ENCODE measurements at regions not wholly inside any gene's neighbourhood (a gene's known extent, or its start where the extent isn't known, plus 50 kb on each side); places are given as distances from the start of the nearest gene placed in this dataset.
"Not testable (repeated sequence)": the region's sequence is repeated elsewhere in the genome, so short reads cannot be mapped to it uniquely, and the experiment has no call there.

DNA sequence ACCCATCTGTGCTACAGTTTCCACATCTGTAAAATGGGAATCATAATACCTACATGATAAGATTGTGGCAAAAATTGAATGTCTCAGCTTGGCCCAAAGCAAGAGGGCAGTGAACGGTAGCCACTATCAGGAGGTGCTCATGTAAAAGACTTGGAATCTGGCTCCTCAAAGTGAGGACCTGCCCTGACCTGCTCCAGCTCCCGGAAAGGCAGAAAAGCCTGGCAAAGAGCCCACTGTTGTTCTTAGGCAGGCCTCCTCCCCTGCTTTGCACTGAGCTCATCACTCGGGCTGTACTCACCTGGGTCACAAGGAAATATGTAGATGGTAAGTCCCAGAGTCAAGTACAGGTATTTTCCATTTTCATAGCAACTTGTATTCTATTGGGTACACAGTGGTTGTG lies 250.7 kb upstream of the TBL1XR1 start:
- Histone ChIP-seq H3K4me1 (ENCODE audit: control insufficient read depth in 2 of 2, insufficient read depth in 2 of 2, low read length in 2 of 2) (peaks cover 14 to 30% of the 10 kb centered on the region in 2 donors), H3K27ac (ENCODE audit: low read depth in 2 of 2, low read length in 2 of 2) (peak overlapping the region; percentile 63 to 82), H3K36me3 (ENCODE audit: control insufficient read depth in 2 of 2, insufficient read depth in 2 of 2, low read length in 2 of 2) (no peaks in the 10 kb centered on the region), H3K4me3 (ENCODE audit: low read length in 2 of 2) (no peak overlapping the region), H3K9me3 (ENCODE audit: control insufficient read depth in 2 of 2, low read length in 2 of 2) (no peaks in the 10 kb centered on the region), H3K9ac (ENCODE audit: low read depth in 1 of 2, low read length in 2 of 2) (peak overlapping the region in 1 of 2 donors; percentile 1), H3K27me3 (ENCODE audit: control insufficient read depth in 2 of 2, insufficient read depth in 2 of 2, low read length in 2 of 2) (no peaks in the 10 kb centered on the region)

DNA sequence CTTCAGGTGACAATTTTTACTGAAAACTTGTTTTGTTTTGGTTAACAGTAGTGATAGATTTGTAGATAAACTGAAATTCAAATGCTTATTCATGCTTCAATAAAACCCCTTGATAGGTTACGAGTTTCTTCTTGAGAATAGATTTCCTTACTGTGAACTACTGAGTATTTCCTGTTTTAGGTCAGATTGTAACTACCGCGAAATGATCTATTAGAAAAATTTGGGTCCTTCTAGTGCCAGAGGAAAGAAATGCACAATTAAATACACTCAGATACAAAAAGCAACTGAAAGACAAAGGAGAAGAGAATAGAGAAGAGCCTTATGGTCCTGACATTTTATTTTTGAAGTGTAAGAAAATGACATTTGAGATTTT lies 251.7 kb upstream of the TBL1XR1 start:
- Histone ChIP-seq H3K4me3 (ENCODE audit: low read length in 2 of 2) (no peak overlapping the region), H3K36me3 (ENCODE audit: control insufficient read depth in 2 of 2, insufficient read depth in 2 of 2, low read length in 2 of 2) (no peaks in the 10 kb centered on the region), H3K9ac (ENCODE audit: low read depth in 1 of 2, low read length in 2 of 2) (peak overlapping the region in 1 of 2 donors; percentile 4), H3K27me3 (ENCODE audit: control insufficient read depth in 2 of 2, insufficient read depth in 2 of 2, low read length in 2 of 2) (no peaks in the 10 kb centered on the region), H3K27ac (ENCODE audit: low read depth in 2 of 2, low read length in 2 of 2) (peak overlapping the region; percentile 12 to 38), H3K4me1 (ENCODE audit: control insufficient read depth in 2 of 2, insufficient read depth in 2 of 2, low read length in 2 of 2) (peaks cover 14 to 27% of the 10 kb centered on the region in 2 donors), H3K9me3 (ENCODE audit: control insufficient read depth in 2 of 2, low read length in 2 of 2) (no peaks in the 10 kb centered on the region)

DNA sequence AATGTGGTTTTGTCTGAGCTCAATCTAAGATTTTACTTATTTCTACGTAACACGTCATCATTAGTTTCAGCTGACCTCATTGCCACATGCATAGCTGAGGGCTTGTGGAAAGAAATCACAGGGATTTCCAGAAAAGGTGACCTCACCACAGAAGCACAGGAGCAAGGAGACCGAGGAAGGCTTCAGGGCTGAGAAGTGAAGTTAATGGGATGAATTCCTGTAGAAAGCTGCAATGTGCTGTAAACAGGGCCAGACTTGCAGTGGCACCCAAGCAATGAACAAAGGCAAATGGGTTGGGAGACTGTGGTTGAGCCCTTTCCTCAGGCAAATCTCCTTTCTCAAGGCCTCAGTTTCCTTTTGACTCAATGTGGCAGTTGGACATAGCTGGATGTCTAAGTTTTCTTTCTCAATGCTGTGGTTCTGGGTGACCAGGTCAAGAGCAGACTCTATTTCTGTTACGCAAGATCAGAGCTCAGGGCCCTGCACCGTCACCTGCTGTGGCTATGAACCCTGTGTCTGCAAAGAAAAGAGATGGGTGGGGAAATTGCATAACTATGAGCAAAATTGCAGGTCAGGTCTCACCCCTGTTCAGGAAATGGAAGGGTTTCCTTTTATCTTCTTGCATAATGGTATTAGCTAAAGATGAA lies 252.2 kb upstream of the TBL1XR1 start:
- Histone ChIP-seq H3K9me3 (ENCODE audit: control insufficient read depth in 2 of 2, low read length in 2 of 2) (no peaks in the 10 kb centered on the region), H3K9ac (ENCODE audit: low read depth in 1 of 2, low read length in 2 of 2) (peak overlapping the region in 1 of 2 donors; percentile 4), H3K4me3 (ENCODE audit: low read length in 2 of 2) (no peak overlapping the region), H3K27me3 (ENCODE audit: control insufficient read depth in 2 of 2, insufficient read depth in 2 of 2, low read length in 2 of 2) (no peaks in the 10 kb centered on the region), H3K36me3 (ENCODE audit: control insufficient read depth in 2 of 2, insufficient read depth in 2 of 2, low read length in 2 of 2) (no peaks in the 10 kb centered on the region), H3K27ac (ENCODE audit: low read depth in 2 of 2, low read length in 2 of 2) (peak overlapping the region in 1 of 2 donors; percentile 38), H3K4me1 (ENCODE audit: control insufficient read depth in 2 of 2, insufficient read depth in 2 of 2, low read length in 2 of 2) (peaks cover 14 to 27% of the 10 kb centered on the region in 2 donors)

DNA sequence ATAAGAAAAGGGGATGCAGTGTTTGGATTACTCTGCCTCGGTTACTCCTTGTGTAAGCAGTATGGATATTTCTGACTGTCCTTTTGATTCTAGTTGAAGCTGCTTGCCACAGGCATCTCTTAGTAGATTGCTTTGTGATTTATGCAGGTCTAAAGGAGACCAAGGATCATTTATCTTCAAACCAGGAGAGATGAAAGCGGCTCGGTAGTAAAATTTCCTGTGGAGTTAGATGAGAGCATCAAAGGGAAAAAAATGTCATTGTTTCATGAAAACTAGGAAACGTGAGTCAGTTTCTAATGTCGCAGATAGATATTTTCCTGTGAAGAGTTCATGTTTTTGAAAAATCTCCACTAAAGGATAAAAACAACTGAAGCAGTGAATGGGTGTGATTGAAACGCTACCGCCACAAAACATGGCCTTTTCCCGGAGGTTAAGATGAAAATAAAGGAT lies 254.0 kb upstream of the TBL1XR1 start:
- Histone ChIP-seq H3K36me3 (ENCODE audit: control insufficient read depth in 2 of 2, insufficient read depth in 2 of 2, low read length in 2 of 2) (no peaks in the 10 kb centered on the region), H3K27me3 (ENCODE audit: control insufficient read depth in 2 of 2, insufficient read depth in 2 of 2, low read length in 2 of 2) (no peaks in the 10 kb centered on the region), H3K4me3 (ENCODE audit: low read length in 2 of 2) (no peak overlapping the region), H3K27ac (ENCODE audit: low read depth in 2 of 2, low read length in 2 of 2) (no peak overlapping the region), H3K9me3 (ENCODE audit: control insufficient read depth in 2 of 2, low read length in 2 of 2) (no peaks in the 10 kb centered on the region), H3K4me1 (ENCODE audit: control insufficient read depth in 2 of 2, insufficient read depth in 2 of 2, low read length in 2 of 2) (peaks cover 12 to 14% of the 10 kb centered on the region in 2 donors), H3K9ac (ENCODE audit: low read depth in 1 of 2, low read length in 2 of 2) (no peak overlapping the region)

DNA sequence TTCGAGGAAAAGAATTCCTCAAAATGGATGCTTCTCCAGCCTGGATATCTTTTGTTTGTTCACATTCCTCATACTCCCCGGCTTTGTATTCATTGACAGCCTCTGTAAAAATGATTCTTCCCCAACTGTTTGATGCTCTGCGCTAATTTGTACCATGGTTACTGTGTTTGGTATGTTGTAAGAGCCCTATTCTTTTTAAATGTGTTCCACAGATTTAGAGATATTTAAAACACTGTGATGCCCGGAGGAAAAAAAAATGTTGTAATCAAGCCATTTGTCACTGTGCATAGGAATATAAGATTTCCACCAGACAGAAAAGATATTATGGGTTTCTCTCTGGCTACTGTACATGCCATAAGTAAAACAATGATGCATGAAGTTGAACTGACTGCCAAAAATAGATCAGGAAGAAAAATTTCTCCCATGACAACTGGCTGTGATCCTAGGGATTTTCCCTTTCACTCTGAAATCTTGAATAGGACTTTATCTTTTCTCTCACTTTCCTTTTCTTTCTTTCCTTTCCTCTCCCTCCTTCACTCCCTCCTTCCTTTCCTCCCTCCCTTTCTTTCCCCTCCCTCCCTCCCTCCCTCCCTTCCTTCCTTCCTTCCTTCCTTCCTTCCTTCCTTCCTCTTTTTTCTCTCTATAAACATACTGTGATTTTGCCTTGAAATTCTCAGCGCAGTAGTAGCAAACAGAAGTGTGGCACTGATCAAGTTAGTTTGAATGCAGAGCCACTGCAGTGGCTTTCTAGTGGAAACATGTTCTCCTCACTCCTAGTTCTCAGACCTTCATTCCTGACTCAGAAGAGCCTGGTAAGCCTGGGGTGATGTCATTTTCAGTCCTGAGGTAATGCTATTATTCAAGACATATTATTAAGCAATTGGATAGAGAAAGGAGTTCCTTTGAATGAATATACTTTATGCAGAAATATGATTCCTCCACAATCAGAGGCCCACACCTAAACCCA lies 254.9 kb upstream of the TBL1XR1 start:
- Histone ChIP-seq H3K36me3 (ENCODE audit: control insufficient read depth in 2 of 2, insufficient read depth in 2 of 2, low read length in 2 of 2) (no peaks in the 10 kb centered on the region), H3K4me1 (ENCODE audit: control insufficient read depth in 2 of 2, insufficient read depth in 2 of 2, low read length in 2 of 2) (peaks cover 7 to 10% of the 10 kb centered on the region in 2 donors), H3K27ac (ENCODE audit: low read depth in 2 of 2, low read length in 2 of 2) (no peak overlapping the region), H3K27me3 (ENCODE audit: control insufficient read depth in 2 of 2, insufficient read depth in 2 of 2, low read length in 2 of 2) (no peaks in the 10 kb centered on the region), H3K4me3 (ENCODE audit: low read length in 2 of 2) (no peak overlapping the region), H3K9me3 (ENCODE audit: control insufficient read depth in 2 of 2, low read length in 2 of 2) (no peaks in the 10 kb centered on the region), H3K9ac (ENCODE audit: low read depth in 1 of 2, low read length in 2 of 2) (no peak overlapping the region)

DNA sequence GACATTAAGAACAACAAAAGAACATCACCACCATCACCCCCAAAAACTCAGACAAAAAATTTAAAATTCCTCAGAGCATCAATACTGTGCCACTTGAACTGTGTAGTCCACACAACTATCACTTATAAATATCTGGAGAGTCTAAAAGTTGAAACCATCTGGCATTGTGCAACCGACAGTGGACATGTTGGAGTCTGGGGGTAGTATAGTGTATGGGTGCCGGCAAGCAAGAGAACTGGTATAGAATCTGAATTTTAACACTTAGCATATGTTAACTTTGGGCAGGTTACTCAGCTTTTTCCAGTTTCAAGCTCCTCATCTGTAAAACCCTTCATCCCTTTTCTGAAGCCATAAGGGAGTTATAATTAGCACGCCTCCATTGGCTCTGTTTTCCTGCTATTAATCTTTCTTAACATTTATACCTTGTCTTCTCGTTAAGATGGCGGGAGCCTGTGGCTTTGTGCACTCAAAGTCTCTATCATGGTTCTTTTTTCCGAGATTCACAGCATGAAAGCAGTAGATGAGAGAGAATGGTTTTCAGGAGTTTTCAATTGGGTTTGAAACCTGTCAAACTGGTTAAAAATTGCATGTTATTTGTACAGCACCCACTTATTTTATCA lies 255.7 kb upstream of the TBL1XR1 start:
- Histone ChIP-seq H3K27me3 (ENCODE audit: control insufficient read depth in 2 of 2, insufficient read depth in 2 of 2, low read length in 2 of 2) (no peaks in the 10 kb centered on the region), H3K9me3 (ENCODE audit: control insufficient read depth in 2 of 2, low read length in 2 of 2) (no peaks in the 10 kb centered on the region), H3K36me3 (ENCODE audit: control insufficient read depth in 2 of 2, insufficient read depth in 2 of 2, low read length in 2 of 2) (no peaks in the 10 kb centered on the region), H3K27ac (ENCODE audit: low read depth in 2 of 2, low read length in 2 of 2) (no peak overlapping the region), H3K4me3 (ENCODE audit: low read length in 2 of 2) (no peak overlapping the region), H3K4me1 (ENCODE audit: control insufficient read depth in 2 of 2, insufficient read depth in 2 of 2, low read length in 2 of 2) (peaks cover 5 to 7% of the 10 kb centered on the region in 2 donors), H3K9ac (ENCODE audit: low read depth in 1 of 2, low read length in 2 of 2) (no peak overlapping the region)

DNA sequence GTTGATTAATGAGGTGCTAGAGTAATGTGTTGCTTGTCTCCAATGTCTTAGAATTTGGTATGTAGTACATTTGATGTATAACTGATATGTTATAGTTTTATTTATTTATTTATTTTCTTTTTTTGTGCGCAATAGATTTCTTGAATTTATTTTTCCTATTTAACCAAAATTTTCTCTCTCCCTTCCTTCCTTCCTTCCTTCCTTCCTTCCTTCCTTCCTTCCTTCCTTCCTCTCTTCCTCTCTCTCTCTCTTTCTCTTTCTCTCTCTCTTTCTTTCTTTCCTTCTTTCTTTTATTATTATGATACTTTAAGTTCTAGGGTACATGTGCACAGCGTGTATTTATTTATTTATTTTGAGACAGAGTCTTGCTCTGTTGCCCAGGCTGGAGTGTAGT lies 256.2 kb upstream of the TBL1XR1 start:
- H3K9ac ChIP-seq (ENCODE audit: low read depth in 1 of 2, low read length in 2 of 2): no peak overlapping the region
- no peaks in the 10 kb centered on the region for H3K36me3 ChIP-seq (ENCODE audit: control insufficient read depth in 2 of 2, insufficient read depth in 2 of 2, low read length in 2 of 2)
- no peaks in the 10 kb centered on the region for H3K9me3 ChIP-seq (ENCODE audit: control insufficient read depth in 2 of 2, low read length in 2 of 2)
- no peak overlapping the region for H3K27ac ChIP-seq (ENCODE audit: low read depth in 2 of 2, low read length in 2 of 2)
- peaks cover under 1 to 3% of the 10 kb centered on the region in 2 donors for H3K4me1 ChIP-seq (ENCODE audit: control insufficient read depth in 2 of 2, insufficient read depth in 2 of 2, low read length in 2 of 2)
- no peaks in the 10 kb centered on the region for H3K27me3 ChIP-seq (ENCODE audit: control insufficient read depth in 2 of 2, insufficient read depth in 2 of 2, low read length in 2 of 2)
- H3K4me3 ChIP-seq (ENCODE audit: low read length in 2 of 2): no peak overlapping the region

DNA sequence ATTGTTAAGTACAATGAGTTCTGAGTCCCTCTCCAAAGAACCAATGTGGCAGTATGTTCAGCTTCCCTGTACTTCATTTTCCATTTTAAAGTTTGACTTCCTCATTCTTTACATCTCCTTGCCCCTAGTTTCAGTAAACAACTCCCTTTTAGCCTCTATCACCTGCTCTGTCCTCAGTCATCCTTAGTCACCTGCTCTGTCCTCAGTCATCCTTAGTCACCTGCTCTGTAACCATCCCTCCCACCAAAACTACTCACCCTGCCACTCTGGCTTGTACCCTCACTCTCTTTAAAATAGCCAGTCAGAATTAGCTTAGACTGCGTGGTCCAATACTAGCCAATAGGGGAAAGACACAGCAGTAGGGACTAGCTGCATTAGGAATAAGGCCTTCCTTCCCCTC lies 259.9 kb upstream of the TBL1XR1 start:
- H3K4me3 ChIP-seq (ENCODE audit: low read length in 2 of 2); H3K27me3 ChIP-seq (ENCODE audit: control insufficient read depth in 2 of 2, insufficient read depth in 2 of 2, low read length in 2 of 2); H3K27ac ChIP-seq (ENCODE audit: low read depth in 2 of 2, low read length in 2 of 2); H3K9ac ChIP-seq (ENCODE audit: low read depth in 1 of 2, low read length in 2 of 2); H3K9me3 ChIP-seq (ENCODE audit: control insufficient read depth in 2 of 2, low read length in 2 of 2); H3K36me3 ChIP-seq (ENCODE audit: control insufficient read depth in 2 of 2, insufficient read depth in 2 of 2, low read length in 2 of 2); H3K4me1 ChIP-seq (ENCODE audit: control insufficient read depth in 2 of 2, insufficient read depth in 2 of 2, low read length in 2 of 2): not testable (repeated sequence)

DNA sequence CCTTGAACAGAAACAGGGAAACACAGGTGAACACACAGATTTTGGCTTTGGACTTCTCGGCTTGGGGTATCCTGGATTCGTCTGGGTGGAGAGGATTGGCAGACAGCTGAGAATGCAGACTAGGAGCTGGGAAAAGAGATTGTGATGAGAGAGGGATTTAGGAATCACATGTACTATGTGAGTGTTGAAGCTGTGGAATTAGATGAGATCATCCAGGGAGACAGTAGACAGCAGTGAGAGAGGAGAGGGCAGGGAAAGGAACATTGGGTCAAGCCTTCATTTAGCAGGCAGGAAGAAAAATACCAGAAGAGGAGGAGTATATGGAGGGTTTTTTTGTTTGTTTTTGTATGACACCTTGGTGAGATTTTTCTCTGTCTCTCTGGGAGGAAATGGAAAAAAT lies 262.1 kb upstream of the TBL1XR1 start:
- Histone ChIP-seq H3K27ac (ENCODE audit: low read depth in 2 of 2, low read length in 2 of 2) (peak overlapping the region in 1 of 2 donors; percentile 42), H3K9me3 (ENCODE audit: control insufficient read depth in 2 of 2, low read length in 2 of 2) (no peaks in the 10 kb centered on the region), H3K27me3 (ENCODE audit: control insufficient read depth in 2 of 2, insufficient read depth in 2 of 2, low read length in 2 of 2) (no peaks in the 10 kb centered on the region), H3K36me3 (ENCODE audit: control insufficient read depth in 2 of 2, insufficient read depth in 2 of 2, low read length in 2 of 2) (no peaks in the 10 kb centered on the region), H3K9ac (ENCODE audit: low read depth in 1 of 2, low read length in 2 of 2) (no peak overlapping the region), H3K4me3 (ENCODE audit: low read length in 2 of 2) (no peak overlapping the region), H3K4me1 (ENCODE audit: control insufficient read depth in 2 of 2, insufficient read depth in 2 of 2, low read length in 2 of 2) (no peaks in the 10 kb centered on the region)

DNA sequence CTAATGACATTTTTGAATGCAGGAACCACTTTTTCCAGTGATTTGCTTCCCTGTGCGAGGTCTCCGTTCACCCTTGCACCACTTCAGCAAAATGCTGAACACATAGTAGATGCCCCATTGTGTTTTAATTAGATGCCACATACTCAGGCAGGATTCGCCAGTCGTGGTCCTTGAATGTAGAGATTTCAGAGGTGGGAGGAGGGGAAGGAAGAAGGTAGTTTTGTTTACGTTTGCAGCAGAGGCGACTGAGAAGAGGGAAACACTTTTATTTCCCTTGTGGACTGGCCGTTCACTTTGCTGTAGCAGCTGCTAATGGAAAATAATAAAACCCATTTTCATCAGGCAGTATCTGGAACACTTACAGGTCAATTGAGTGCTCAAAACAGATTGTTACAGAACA lies 262.8 kb upstream of the TBL1XR1 start:
- Histone ChIP-seq H3K27me3 (ENCODE audit: control insufficient read depth in 2 of 2, insufficient read depth in 2 of 2, low read length in 2 of 2) (no peaks in the 10 kb centered on the region), H3K27ac (ENCODE audit: low read depth in 2 of 2, low read length in 2 of 2) (no peak overlapping the region), H3K36me3 (ENCODE audit: control insufficient read depth in 2 of 2, insufficient read depth in 2 of 2, low read length in 2 of 2) (no peaks in the 10 kb centered on the region), H3K4me3 (ENCODE audit: low read length in 2 of 2) (no peak overlapping the region), H3K9ac (ENCODE audit: low read depth in 1 of 2, low read length in 2 of 2) (no peak overlapping the region), H3K9me3 (ENCODE audit: control insufficient read depth in 2 of 2, low read length in 2 of 2) (no peaks in the 10 kb centered on the region), H3K4me1 (ENCODE audit: control insufficient read depth in 2 of 2, insufficient read depth in 2 of 2, low read length in 2 of 2) (no peaks in the 10 kb centered on the region)
